D721Med (cell line): ENCODE measurements at regions not wholly inside any gene's neighbourhood (a gene's known extent, or its start where the extent isn't known, plus 50 kb on each side); places are given as distances from the start of the nearest gene placed in this dataset.

Experiments
- DNase-seq: peaks from one replicate; pipeline ENCODE4 v3.0.0; 2011; ENCODE audit warnings: low spot score; ENCODE audit not compliant: insufficient read length
- FAIRE-seq: peaks from 2 replicates; lab custom pipeline; 2011; peaks lifted over from hg19 to GRCh38; lab: Jason Lieb, UNC
- TF ChIP-seq, protein P1 (sequence below): IDR thresholded peaks from 2 replicates; pipeline ENCODE4 v1.5.1; 2012; ENCODE audit warnings: mild to moderate bottlenecking, control low read depth; ENCODE audit not compliant: insufficient read depth; ENCODE audit errors: missing control alignments

DNA sequence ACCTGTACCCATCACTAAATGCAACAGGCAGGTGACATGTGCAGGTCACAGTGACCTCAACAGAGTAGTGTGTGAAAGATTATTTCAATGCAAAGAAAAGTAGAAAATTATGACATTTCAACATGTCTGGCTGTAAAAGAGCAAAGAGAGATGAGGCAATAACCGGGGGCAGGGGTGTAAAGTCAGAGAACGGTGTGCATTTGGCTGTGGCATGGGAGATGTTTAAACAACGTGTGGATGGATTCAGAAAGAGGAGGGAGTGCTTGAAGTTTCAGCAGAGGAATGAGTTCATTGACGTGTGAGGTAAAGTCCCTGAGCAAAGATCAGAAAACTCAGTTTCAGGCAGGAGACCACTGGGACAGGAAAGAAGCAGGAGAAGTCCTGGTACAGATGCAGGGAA lies 229.7 kb downstream of the BUD13 start:
- TF ChIP-seq, protein P1, sequence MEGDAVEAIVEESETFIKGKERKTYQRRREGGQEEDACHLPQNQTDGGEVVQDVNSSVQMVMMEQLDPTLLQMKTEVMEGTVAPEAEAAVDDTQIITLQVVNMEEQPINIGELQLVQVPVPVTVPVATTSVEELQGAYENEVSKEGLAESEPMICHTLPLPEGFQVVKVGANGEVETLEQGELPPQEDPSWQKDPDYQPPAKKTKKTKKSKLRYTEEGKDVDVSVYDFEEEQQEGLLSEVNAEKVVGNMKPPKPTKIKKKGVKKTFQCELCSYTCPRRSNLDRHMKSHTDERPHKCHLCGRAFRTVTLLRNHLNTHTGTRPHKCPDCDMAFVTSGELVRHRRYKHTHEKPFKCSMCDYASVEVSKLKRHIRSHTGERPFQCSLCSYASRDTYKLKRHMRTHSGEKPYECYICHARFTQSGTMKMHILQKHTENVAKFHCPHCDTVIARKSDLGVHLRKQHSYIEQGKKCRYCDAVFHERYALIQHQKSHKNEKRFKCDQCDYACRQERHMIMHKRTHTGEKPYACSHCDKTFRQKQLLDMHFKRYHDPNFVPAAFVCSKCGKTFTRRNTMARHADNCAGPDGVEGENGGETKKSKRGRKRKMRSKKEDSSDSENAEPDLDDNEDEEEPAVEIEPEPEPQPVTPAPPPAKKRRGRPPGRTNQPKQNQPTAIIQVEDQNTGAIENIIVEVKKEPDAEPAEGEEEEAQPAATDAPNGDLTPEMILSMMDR, result no peak
- FAIRE-seq, result no peak
- DNase-seq, result no peak

DNA sequence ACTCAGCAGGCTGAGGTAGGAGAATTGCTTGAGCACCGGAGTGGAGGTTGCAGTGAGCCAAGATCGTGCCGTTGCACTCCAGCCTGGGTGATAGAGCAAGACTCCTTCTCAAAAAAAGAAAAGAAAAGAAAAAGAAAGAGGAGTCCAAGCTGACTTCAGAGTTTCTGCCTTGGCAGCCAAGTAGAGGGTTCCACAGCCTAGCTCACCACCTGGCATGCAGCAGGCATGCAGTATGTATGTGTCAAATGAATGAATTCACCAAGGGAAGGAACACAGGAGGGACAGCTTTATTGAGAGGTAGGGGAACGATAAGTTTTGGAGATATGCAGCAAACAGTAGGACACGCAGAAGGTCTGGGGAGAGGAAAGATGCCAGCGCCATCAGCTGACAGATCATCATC lies 230.4 kb downstream of the BUD13 start:
- FAIRE-seq (no peak), DNase-seq (no peak)
- TF ChIP-seq, protein P1, result no peak

DNA sequence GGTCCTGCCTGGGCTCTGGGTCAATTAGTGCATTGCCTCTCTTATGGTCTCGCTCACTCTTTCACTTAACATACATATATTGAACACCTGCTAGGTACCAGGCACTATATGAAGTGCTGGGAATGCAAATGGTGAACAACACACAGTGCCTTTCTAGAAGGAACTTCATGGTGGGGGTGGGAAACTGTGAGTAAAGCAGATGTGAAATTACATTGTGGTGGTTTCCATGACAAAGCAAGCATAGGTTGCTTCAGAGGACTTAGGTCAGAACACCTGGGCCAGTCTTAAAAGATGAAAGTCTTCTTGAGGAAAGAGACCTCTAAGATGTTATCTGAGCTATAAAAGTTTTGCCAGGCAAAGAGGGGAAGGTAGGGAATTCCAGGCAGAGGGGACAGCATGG lies 231.3 kb downstream of the BUD13 start:
- DNase-seq (no peak), FAIRE-seq (no peak)
- TF ChIP-seq, protein P1, result no peak

DNA sequence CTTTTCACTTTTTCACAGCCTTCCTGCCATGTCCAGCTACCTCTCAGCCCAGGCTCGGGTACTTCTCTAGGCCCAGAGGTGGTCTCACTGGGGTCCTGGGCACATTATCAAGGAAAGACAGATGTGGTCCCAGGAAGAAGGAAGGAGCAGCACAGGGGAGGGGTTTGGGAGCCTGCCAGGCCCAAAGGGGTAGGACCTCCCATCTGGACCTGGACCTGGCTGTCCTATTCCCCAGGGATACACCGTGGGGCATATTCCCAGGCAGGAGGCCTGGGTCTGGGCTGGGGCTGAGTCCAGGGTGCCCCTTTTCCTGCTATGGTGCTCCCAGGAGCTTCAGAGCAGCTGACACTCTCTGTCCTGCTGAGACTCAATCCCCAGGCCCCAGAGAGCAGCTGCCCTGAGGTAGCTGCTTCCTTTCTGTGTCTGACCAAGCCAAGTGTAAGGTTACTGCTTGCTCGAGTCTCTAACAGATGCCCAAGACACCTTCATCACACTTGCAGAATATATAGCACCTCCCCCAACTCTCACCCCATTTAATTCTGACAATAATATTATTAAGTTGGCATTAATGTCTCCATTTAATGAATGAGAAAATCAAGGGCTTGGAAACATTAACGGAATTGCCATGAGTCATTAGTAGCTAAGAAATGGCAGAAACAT lies 232.0 kb downstream of the BUD13 start:
- TF ChIP-seq, protein P1, result no peak
- DNase-seq, result no peak
- FAIRE-seq, result no peak

DNA sequence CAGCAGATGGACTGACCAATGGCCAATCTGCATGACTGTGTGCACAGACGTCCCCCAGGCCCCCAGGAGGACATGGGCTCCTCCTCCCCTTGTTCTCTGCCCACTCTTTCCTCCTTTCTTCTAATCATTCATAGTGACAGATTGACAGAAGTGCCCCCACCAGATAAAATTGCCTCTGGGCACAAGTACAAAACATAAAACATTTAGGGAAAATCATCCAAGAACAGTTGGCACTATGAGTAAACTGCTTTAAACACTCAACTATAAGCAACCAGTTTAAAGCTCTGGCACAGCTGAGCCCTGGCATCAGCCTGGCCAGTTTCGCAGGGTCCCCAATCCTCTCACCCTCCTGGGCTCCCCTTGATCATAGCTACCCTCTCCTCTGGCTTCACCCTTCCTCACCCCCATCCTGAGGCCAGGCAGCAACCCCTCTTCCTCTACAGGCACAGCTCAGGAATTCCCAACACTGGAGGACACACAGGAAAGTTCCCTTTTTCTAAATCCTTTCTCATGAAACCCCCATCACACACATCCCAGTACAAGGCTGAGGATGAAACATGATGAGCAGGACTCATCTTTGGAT lies 232.9 kb downstream of the BUD13 start:
- no peak for DNase-seq
- FAIRE-seq, result no peak
- TF ChIP-seq, protein P1, result no peak

DNA sequence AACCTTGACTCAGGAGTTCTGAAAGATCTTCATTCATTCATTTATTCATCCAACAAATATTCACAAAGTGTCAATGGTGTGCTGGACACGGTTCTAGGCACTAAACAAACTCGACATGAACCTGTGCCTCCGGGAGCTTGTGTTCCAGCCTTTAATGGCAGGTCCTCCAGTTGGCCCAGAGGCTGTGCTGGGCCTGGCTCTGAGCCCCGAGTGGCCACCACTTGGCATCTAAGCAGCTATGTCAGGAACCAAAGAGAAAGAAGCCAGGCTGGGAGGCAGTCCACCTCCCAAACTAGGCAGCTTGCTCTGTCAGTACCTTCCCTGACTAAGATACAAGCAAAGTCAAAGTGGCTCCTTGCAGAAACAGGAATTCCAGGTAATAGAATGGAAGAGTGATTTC lies 233.6 kb downstream of the BUD13 start:
- DNase-seq (no peak), FAIRE-seq (no peak)
- TF ChIP-seq, protein P1, result no peak

DNA sequence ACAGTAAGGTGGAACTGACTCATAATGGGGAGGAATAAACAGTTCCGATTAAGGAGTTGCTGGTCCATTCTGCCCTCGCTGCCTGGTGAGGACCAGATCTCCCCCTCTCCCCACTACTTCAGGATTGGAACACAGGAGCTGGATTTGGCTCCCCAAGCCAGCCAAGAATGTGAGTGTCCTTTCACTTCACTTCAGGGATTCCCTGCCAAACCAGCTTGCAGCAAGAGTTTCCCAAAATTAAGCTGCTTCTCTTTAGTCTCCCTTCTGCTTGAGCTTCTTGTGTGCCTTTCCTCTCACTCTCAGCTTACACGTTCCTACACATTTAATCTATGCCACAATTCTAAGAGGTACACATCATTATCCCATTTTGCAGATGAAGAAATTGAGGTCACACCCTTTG lies 234.1 kb downstream of the BUD13 start:
- DNase-seq (no peak), FAIRE-seq (no peak)
- TF ChIP-seq, protein P1, result no peak
